ENCODE measurements at regions not wholly inside any gene's neighbourhood (a gene's known extent, or its start where the extent isn't known, plus 50 kb on each side); places are given as distances from the start of the nearest gene placed in this dataset.

GRCh38 chr1:80349218-80349617 is 1342.7 kb upstream of the ADGRL4 start:
- Histone ChIP-seq H3K36me3 (ENCODE audit: control insufficient read depth, insufficient read depth, low read length) (no peaks in the 10 kb centered on the region), H3K9me3 (ENCODE audit: control insufficient read depth, insufficient read depth, low read depth, low read length) (no peaks in the 10 kb centered on the region), H3K27ac (ENCODE audit: low read length) (no peak overlapping the region), H3K27me3 (ENCODE audit: control insufficient read depth, insufficient read depth, low read length) (no peaks in the 10 kb centered on the region), H3K4me3 (ENCODE audit: low read depth in 2 of 2, low read length in 2 of 2) (no peak overlapping the region), H3K4me1 (ENCODE audit: control insufficient read depth, insufficient read depth, low read length) (no peaks in the 10 kb centered on the region)
- ATAC-seq: no peak
- POLR2A ChIA-PET: no interaction called here
- in situ Hi-C loops (cut with HindIII; ENCODE audit: low pct_unique_long_range_greater_than_20kb, low sequenced_read_pairs): no loop called here
- TF ChIP-seq SIN3A (IDR thresholded peaks at IDR 0.05; ENCODE audit: borderline replicate concordance, insufficient read depth, low read depth, low read length) (no peak), CTCF (IDR thresholded peaks at IDR 0.05) (no peak), TCF7L2 (IDR thresholded peaks at IDR 0.05; ENCODE audit: low read depth, low read length) (no peak), REST (IDR thresholded peaks at IDR 0.05; ENCODE audit: insufficient read depth in 1 of 2, low read depth in 2 of 2, low read length in 1 of 2) (no peak), POLR2AphosphoS5 (IDR thresholded peaks at IDR 0.05; ENCODE audit: low read depth, low read length) (no peak)
- DNase-seq (ENCODE audit: low read depth, low spot score): no peak
- intact Hi-C loops (cut with micrococcal nuclease; ENCODE audit: unreplicated experiment): no loop called here
- no TSS peak for BruUV-seq (replicated peaks)
- CTCF ChIA-PET: no interaction called here

GRCh38 chr1:80341021-80341420 is 1334.5 kb upstream of the ADGRL4 start:
- H3K27ac ChIP-seq (ENCODE audit: low read length): no peak overlapping the region
- no peaks in the 10 kb centered on the region for H3K36me3 ChIP-seq (ENCODE audit: control insufficient read depth, insufficient read depth, low read length)
- no peak for TF ChIP-seq SIN3A (IDR thresholded peaks at IDR 0.05; ENCODE audit: borderline replicate concordance, insufficient read depth, low read depth, low read length)
- no peak for TF ChIP-seq CTCF (IDR thresholded peaks at IDR 0.05)
- no peak for TF ChIP-seq POLR2AphosphoS5 (IDR thresholded peaks at IDR 0.05; ENCODE audit: low read depth, low read length)
- no peak for TF ChIP-seq TCF7L2 (IDR thresholded peaks at IDR 0.05; ENCODE audit: low read depth, low read length)
- TF ChIP-seq REST (IDR thresholded peaks at IDR 0.05; ENCODE audit: insufficient read depth in 1 of 2, low read depth in 2 of 2, low read length in 1 of 2): no peak
- intact Hi-C loops (cut with micrococcal nuclease; ENCODE audit: unreplicated experiment): no loop called here
- POLR2A ChIA-PET: no interaction called here
- H3K9me3 ChIP-seq (ENCODE audit: control insufficient read depth, insufficient read depth, low read depth, low read length): no peaks in the 10 kb centered on the region; the same call in 1 of the 2 replicates
- CTCF ChIA-PET: no interaction called here
- no peaks in the 10 kb centered on the region for H3K4me1 ChIP-seq (ENCODE audit: control insufficient read depth, insufficient read depth, low read length)
- no peak for ATAC-seq
- in situ Hi-C loops (cut with HindIII; ENCODE audit: low pct_unique_long_range_greater_than_20kb, low sequenced_read_pairs): no loop called here
- BruUV-seq (replicated peaks): no TSS peak
- no peaks in the 10 kb centered on the region for H3K27me3 ChIP-seq (ENCODE audit: control insufficient read depth, insufficient read depth, low read length)
- no peak for DNase-seq (ENCODE audit: low read depth, low spot score)
- no peak overlapping the region for H3K4me3 ChIP-seq (ENCODE audit: low read depth in 2 of 2, low read length in 2 of 2)

All from Panc1 (cell line).